ENCODE measurements at regions not wholly inside any gene's neighbourhood (a gene's known extent, or its start where the extent isn't known, plus 50 kb on each side); places are given as distances from the start of the nearest gene placed in this dataset.
"Not testable (repeated sequence)": the region's sequence is repeated elsewhere in the genome, so short reads cannot be mapped to it uniquely, and the experiment has no call there.

GRCh38 chr7:23938937-23939552, 229.0 kb downstream of the STK31 start:
- no peak for DNase-seq

GRCh38 chr7:23939747-23940146, 229.7 kb downstream of the STK31 start:
- not testable (repeated sequence) for DNase-seq

- DNase-seq = no peak
These were observed 231.5 kb downstream of the STK31 start for GRCh38 chr7:23941551-23941950.

GRCh38 chr7:23942032-23942431, 232.0 kb downstream of the STK31 start:
- no peak for DNase-seq

- DNase-seq = no peak
These were observed 234.1 kb downstream of the STK31 start for GRCh38 chr7:23944131-23944530.

GRCh38 chr7:23945472-23945871, 235.5 kb downstream of the STK31 start:
- no peak for DNase-seq

- DNase-seq = no peak
These were observed 245.1 kb downstream of the STK31 start for GRCh38 chr7:23955145-23955544.

DNA sequence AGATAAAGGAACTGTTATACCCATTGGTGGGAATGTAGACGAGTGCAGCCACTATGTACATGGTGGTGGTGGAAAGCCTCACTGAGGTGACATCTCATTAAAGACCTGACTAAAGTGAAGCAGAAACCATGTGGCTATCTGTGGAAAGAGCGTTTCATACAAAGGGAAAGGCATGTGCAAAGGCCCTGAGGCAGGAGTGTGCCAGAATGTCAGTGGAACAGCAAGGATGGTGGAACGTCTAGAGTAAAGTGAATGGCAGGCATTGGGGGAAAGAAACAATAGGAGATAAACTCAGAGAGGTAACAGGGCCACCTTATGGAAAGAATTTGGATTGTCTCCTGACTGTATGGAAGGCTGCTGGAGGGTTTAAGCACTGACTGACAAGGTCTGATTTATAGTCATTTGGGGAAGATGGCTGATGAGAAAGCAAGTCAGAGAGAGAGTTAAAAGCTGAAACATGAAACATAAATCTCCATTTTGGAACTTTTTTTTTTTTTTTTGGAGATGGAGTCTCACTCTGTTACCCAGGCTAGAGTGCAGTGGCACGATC, 245.7 kb downstream of the STK31 start:
- DNase-seq = no peak

DNA sequence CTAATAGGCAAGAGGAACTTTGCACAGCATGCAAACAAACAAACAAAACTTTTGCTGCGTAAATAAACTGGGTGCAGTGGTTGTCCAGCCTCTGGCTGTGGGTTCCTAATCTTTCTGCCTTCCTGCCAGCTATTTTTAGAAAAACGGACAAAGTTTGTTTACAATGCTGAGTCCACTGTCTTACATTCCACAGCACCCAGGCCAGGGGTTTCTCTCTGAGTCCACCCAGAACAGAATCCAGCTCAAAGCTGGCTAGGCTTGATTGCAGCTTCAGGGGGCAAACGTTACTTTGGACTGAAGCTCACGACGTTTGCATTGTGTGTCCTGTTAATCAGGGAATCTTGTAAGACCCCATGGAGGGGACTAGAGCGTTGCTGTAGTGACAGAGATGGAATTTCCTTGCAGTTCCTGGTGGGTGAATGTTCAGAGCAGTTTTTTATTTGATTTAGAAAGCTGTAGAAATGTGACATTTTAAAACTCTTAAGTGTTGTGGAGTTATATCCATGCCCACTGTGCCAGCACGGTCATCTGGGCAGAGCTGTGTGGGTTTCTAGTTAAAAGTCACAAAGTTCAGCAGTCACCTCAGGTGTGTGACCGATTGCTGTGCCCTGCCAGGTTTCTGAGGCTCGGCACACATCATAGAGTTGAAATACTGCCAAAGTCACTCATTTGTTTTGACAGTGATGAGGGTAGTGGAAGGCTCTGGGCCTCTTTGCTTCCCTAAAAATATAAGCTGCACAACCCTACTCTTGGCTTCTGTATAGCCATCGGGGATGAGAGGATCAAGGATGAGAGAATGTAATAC, 247.0 kb downstream of the STK31 start:
- no peak for DNase-seq

DNA sequence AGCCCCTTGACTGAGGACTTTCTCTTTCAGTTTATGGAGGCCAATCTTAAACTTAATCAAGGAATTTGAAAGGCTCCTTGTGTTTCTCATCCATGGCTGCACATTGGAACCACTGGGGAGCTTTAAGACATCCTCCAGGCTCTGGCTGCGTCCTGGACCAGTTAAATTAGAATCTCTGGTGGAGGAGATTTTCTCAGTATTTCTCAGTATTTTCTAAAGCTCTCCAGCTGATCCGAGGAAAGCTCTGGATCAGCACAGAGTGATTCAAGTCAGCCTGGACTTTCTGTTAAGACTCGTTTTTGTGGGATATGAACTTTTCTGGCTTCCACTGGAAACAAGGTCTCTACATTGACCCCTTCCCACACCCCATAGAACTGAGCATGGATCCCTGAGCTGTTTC, 249.8 kb downstream of the STK31 start:
- DNase-seq = no peak

DNA sequence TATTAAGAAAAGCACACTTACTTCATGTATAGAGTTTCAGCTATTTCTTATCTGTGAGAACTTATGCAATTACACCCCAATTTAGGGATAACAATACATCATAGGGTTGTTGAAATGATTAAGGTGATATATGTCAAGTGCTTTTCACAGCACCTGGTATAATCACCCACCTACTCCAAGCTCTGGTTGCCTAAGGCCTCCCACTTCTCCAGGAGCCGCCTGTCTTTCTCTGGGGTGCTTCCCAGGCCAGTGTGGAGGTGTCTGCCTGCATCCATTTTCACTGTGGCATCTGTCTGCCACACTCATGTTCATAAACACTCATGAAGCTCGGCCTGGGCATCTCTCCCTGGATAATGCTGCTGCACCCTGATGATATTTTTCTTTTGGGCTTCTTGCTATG, 250.3 kb downstream of the STK31 start:
- DNase-seq = no peak

- no peak for DNase-seq
These were observed 253.6 kb downstream of the STK31 start for GRCh38 chr7:23963461-23964165.

- no peak for DNase-seq
These were observed 254.7 kb downstream of the STK31 start for GRCh38 chr7:23964715-23965114.

GRCh38 chr7:23965296-23965695, 255.3 kb downstream of the STK31 start:
- no peak for DNase-seq

DNA sequence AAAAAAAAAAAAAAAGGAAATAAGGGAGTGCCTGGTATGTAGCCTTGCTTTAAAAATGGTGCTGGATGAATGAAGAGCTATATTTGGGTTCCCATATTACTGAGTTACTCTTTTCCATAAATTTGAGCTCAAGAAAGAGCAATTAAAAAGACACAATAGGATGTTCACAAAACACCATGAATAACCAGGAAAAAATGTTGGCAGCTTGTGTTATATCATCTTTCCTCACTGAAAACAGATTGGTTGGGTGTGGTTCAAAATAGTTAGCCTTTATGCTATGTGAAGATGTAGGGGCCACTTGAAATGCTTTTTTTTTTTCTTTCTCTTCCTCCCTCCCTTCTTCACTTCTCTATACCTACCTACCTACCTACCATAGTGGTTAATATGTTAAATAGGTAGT, 256.9 kb downstream of the STK31 start:
- DNase-seq = no peak

DNA sequence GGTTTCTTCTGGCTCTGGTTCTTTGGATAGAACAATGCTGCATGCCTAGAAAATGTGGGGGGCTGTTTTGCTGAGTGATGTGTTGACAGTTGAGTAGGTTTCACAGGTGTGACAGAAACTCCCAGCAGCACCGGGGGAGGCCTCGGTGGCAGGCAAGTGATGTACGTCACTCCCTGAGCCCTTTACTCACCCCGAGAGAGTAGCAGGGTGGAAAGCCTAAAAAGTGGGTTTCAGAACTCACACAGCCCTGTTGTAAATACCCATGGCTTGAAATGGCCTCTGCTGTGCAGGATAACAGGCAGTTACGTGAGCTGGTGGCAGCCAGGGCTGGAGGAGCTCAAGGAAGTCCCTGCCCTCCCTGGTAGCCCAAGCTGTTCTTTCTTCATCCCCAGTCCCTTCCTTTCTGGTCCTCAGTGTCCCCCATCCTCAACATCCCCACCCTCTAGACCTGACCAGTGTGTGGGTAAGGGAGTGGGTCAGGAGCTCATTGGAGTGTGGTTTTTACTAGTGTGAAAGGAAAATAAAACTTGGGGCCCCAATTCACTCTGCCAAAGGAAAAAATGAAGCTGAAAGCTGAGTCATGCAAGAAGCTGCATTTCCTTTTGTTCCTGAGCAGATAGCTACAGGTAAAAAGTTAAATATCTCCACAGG, 258.1 kb downstream of the STK31 start:
- no peak for DNase-seq

- DNase-seq = no peak
These were observed 258.8 kb downstream of the STK31 start for GRCh38 chr7:23968791-23969190.

GRCh38 chr7:23969443-23969842, 259.4 kb downstream of the STK31 start:
- DNase-seq = no peak

GRCh38 chr7:23970193-23970592, 260.2 kb downstream of the STK31 start:
- DNase-seq = no peak

GRCh38 chr7:23971031-23971430, 261.0 kb downstream of the STK31 start:
- DNase-seq = no peak

DNA sequence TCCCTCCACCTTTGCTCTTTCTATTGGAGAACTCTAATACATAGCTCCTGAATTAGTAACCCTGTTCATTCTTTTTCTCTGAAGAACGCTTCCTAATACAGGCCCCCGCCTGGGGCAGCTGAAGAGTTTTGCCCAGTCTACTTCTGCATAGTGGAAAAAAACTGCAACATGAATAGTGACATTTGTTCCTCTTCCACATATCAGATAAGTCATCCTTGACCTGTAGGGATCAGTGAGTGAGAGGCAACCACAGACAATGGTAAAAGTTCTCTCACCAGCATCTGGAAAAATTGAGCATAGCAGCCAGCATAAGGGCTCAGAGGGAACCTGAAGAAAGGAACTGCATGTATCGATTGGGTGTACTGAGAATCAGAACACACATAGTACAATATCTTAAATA, 262.0 kb downstream of the STK31 start:
- DNase-seq = no peak

DNA sequence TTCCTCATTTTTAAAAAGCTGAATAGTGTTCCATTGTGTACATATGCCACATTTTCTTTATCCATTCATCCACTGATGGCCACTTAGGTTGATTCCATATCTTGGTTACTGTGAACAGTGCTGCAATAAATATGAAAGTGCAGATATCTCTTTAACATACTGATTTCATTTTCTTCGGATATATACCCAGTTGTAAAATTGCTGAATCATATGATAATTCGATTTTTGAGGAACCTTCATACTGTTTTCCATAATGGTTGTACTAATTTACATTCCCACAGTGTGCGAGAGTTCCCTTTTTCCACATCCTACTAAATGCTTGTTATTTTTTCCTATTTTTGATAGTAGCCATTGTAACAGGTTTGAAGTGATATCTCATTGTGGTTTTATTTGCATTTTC, 263.2 kb downstream of the STK31 start:
- DNase-seq = no peak

DNA sequence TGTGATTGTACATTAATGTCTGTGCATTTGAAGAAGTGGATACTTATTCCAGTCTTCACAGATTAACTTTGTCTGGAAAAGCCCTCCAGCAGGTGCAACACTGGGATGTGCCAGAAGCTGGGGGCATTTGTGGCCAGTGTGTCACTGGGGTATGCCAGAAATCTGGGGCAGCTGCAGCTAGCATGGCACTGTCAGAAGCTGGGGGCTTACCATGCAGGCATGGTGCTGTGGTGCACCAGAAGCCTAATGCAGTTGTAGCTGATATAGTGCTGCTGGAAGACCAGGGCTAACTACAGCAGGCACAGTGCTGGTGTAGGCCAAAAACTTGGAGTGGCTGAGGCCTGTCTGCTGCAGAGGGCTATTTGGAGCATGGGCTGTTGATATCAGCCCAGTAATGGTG, 270.1 kb downstream of the STK31 start:
- DNase-seq = no peak

Data from NCI-H446 (cell line).